ENCODE measurements at regions not wholly inside any gene's neighbourhood (a gene's known extent, or its start where the extent isn't known, plus 50 kb on each side); places are given as distances from the start of the nearest gene placed in this dataset.

GRCh38 chr11:69380451-69380901, 86.5 kb downstream of the MYEOV start:
- DNase-seq: no peak

GRCh38 chr11:69380921-69381581, 87.1 kb downstream of the MYEOV start:
- DNase-seq: no peak

GRCh38 chr11:69381681-69382130, 87.8 kb downstream of the MYEOV start:
- no peak for DNase-seq

- no peak for DNase-seq
Measured at GRCh38 chr11:69382131-69383128, 88.5 kb downstream of the MYEOV start.

- DNase-seq: no peak
Measured at GRCh38 chr11:69383372-69384250, 89.7 kb downstream of the MYEOV start.

- no peak for DNase-seq
Measured at GRCh38 chr11:69384251-69385143, 90.5 kb downstream of the MYEOV start.

- no peak for DNase-seq
Measured at GRCh38 chr11:69385144-69385820, 91.3 kb downstream of the MYEOV start.

GRCh38 chr11:69385832-69386427, 92.0 kb downstream of the MYEOV start:
- no peak for DNase-seq

- no peak for DNase-seq
Measured at GRCh38 chr11:69386594-69387408, 92.8 kb downstream of the MYEOV start.

- no peak for DNase-seq
Measured at GRCh38 chr11:69387409-69387885, 93.5 kb downstream of the MYEOV start.

GRCh38 chr11:69388210-69388609, 93.3 kb upstream of the LINC01488 start:
- no peak for DNase-seq

- no peak for DNase-seq
Measured at GRCh38 chr11:69388661-69389060, 92.8 kb upstream of the LINC01488 start.

- DNase-seq: no peak
Measured at GRCh38 chr11:69390561-69390960, 90.9 kb upstream of the LINC01488 start.

- DNase-seq: no peak
Measured at GRCh38 chr11:69391192-69392103, 90.0 kb upstream of the LINC01488 start.

- no peak for DNase-seq
Measured at GRCh38 chr11:69392104-69392653, 89.3 kb upstream of the LINC01488 start.

- no peak for DNase-seq
Measured at GRCh38 chr11:69393178-69393832, 88.2 kb upstream of the LINC01488 start.

- no peak for DNase-seq
Measured at GRCh38 chr11:69393865-69394233, 87.6 kb upstream of the LINC01488 start.
